ENCODE measurements at regions not wholly inside any gene's neighbourhood (a gene's known extent, or its start where the extent isn't known, plus 50 kb on each side); places are given as distances from the start of the nearest gene placed in this dataset.

DNA sequence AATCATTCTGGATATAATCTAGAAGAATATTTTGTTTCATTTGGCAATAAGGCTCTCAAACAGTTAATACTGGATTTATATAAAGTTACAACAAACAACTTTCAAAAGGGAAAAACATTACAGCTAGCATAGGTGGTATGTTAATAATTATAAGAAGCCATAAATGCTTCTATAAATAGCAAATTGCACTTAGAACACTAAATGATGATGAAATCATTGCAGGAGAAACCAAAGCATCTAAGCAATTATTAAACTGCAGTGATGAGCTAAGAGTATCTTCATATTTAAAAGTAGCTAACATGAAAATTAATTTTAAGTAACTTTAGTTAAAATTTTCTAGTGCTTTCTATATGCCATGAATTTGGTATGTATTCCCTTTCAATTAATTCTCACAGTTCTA lies 189.5 kb downstream of the CENPC start:
- Mint-ChIP-seq H3K36me3 (ENCODE audit: insufficient read depth, unreplicated experiment) (no peaks in the 10 kb centered on the region), H3K27me3 (ENCODE audit: insufficient read depth, unreplicated experiment) (no peaks in the 10 kb centered on the region), H3K27ac (ENCODE audit: low read depth, unreplicated experiment) (no peak overlapping the region), H3K4me3 (ENCODE audit: unreplicated experiment) (no peak overlapping the region), H3K9me3 (ENCODE audit: unreplicated experiment) (no peaks in the 10 kb centered on the region), H3K4me1 (ENCODE audit: insufficient read depth, unreplicated experiment) (no peaks in the 10 kb centered on the region)
- TF ChIP-seq, protein P1, sequence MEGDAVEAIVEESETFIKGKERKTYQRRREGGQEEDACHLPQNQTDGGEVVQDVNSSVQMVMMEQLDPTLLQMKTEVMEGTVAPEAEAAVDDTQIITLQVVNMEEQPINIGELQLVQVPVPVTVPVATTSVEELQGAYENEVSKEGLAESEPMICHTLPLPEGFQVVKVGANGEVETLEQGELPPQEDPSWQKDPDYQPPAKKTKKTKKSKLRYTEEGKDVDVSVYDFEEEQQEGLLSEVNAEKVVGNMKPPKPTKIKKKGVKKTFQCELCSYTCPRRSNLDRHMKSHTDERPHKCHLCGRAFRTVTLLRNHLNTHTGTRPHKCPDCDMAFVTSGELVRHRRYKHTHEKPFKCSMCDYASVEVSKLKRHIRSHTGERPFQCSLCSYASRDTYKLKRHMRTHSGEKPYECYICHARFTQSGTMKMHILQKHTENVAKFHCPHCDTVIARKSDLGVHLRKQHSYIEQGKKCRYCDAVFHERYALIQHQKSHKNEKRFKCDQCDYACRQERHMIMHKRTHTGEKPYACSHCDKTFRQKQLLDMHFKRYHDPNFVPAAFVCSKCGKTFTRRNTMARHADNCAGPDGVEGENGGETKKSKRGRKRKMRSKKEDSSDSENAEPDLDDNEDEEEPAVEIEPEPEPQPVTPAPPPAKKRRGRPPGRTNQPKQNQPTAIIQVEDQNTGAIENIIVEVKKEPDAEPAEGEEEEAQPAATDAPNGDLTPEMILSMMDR (IDR thresholded peaks at IDR 0.05; ENCODE audit: unreplicated experiment): no peak
- DNase-seq (ENCODE audit: unreplicated experiment): no peak
- no TSS peak for BruUV-seq (replicated peaks)
- ChIA-PET CTCF (no interaction called here), POLR2A (no interaction called here)
- intact Hi-C loops (cut with micrococcal nuclease): no loop called here

DNA sequence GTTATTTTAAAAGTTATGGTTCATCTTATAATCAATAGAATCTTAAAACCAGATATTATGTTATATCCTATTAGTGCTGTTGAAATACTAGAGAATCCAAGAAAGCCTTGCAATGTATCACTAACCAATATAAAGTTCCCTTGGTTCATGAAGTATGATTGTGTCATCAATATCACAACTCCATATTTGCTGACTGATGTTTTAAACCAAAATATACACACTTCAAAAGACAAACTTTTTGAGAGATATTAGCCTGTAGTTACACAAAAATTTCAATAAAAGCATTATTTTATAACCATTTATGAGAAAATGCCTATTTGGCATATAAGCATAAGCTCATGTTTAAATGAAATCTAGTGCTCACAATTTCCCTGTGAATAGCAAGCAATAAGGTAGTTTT lies 198.6 kb downstream of the CENPC start:
- H3K9me3 Mint-ChIP-seq (ENCODE audit: unreplicated experiment): no peaks in the 10 kb centered on the region
- H3K27me3 Mint-ChIP-seq (ENCODE audit: insufficient read depth, unreplicated experiment): no peaks in the 10 kb centered on the region
- POLR2A ChIA-PET: interaction anchor here (0.7 kb wide), 2 partner anchors 201 to 823 kb away, joined by 3 read pairs; no protein-coding TSS in a partner anchor
- no peak overlapping the region for H3K27ac Mint-ChIP-seq (ENCODE audit: low read depth, unreplicated experiment)
- intact Hi-C loops (cut with micrococcal nuclease): no loop called here
- no peak overlapping the region for H3K4me3 Mint-ChIP-seq (ENCODE audit: unreplicated experiment)
- TF ChIP-seq, protein P1 (IDR thresholded peaks at IDR 0.05; ENCODE audit: unreplicated experiment): no peak
- CTCF ChIA-PET: interaction anchor here (0.6 to 1.3 kb wide), 2 partner anchors 19 to 1597 kb away, joined by 3 to 5 read pairs; no protein-coding TSS in a partner anchor
- H3K4me1 Mint-ChIP-seq (ENCODE audit: insufficient read depth, unreplicated experiment): no peaks in the 10 kb centered on the region
- no TSS peak for BruUV-seq (replicated peaks)
- DNase-seq (ENCODE audit: unreplicated experiment): no peak
- H3K36me3 Mint-ChIP-seq (ENCODE audit: insufficient read depth, unreplicated experiment): no peaks in the 10 kb centered on the region

DNA sequence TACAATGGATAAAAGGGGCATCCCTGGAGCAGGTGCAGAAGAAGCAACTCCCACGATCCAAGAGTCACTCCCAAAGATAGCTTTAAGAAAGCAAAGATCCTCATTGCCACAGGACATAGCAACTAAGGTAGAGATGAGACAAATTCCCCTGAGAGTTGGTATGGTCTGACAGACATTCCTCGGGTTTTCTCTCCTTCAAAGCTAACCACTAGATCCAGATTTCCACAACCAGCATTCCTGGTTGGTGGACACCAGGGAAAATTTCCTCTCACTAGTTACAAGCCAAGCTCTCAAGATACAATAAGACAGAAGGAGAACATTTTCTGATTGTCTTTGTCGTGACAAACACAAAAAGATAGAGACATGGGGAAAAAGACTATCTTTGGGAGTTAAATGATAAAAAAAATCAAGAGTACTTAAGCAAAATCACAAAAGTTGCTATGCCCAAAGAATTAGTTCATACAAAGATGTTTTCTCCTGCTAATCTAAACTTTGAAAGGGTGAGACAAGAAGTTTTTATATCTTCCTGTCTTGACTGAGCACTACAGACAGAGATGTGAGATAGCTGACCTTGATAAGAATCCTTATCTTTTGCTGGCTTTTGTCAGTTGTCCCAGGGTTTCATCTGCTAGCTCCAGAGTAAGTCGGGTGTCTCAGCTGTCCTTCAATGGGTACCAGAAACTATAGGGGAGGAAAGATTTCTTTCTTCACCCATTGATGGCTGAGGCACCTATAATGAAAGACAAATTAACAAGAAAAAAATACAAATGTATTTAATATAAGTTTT lies 200.5 kb downstream of the CENPC start:
- H3K4me1 Mint-ChIP-seq (ENCODE audit: insufficient read depth, unreplicated experiment): no peaks in the 10 kb centered on the region
- H3K27me3 Mint-ChIP-seq (ENCODE audit: insufficient read depth, unreplicated experiment): no peaks in the 10 kb centered on the region
- no TSS peak for BruUV-seq (replicated peaks)
- DNase-seq (ENCODE audit: unreplicated experiment): no peak
- H3K27ac Mint-ChIP-seq (ENCODE audit: low read depth, unreplicated experiment): no peak overlapping the region
- ChIA-PET POLR2A (no interaction called here), CTCF (interaction anchor here (0.6 kb wide), 1 partner anchor 1991 kb away, joined by 5 read pairs; no protein-coding TSS in a partner anchor)
- H3K9me3 Mint-ChIP-seq (ENCODE audit: unreplicated experiment): no peaks in the 10 kb centered on the region
- TF ChIP-seq, protein P1 (IDR thresholded peaks at IDR 0.05; ENCODE audit: unreplicated experiment): no peak
- intact Hi-C loops (cut with micrococcal nuclease): no loop called here
- H3K4me3 Mint-ChIP-seq (ENCODE audit: unreplicated experiment): no peak overlapping the region
- H3K36me3 Mint-ChIP-seq (ENCODE audit: insufficient read depth, unreplicated experiment): no peaks in the 10 kb centered on the region

DNA sequence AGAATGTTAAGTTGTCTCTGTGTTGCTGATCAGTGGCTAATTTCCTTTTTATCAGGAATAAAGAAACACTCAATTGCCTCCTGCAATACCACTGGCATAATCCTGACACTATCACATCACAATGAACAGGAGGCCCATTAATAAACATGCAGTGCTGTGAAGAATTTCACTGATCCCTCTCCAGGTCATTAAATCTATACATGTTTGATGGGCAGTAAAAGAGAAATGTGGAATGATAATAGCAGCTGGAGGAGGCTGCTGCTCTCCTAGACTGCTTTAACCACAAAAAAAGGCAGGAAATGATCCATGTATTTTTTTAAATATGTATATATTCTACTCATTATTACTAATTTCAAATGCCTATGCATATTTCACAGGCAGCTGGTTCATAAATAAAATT lies 202.1 kb downstream of the CENPC start:
- H3K9me3 Mint-ChIP-seq (ENCODE audit: unreplicated experiment): no peaks in the 10 kb centered on the region
- no TSS peak for BruUV-seq (replicated peaks)
- TF ChIP-seq, protein P1 (IDR thresholded peaks at IDR 0.05; ENCODE audit: unreplicated experiment): no peak
- H3K4me1 Mint-ChIP-seq (ENCODE audit: insufficient read depth, unreplicated experiment): no peaks in the 10 kb centered on the region
- no peak overlapping the region for H3K27ac Mint-ChIP-seq (ENCODE audit: low read depth, unreplicated experiment)
- no peaks in the 10 kb centered on the region for H3K27me3 Mint-ChIP-seq (ENCODE audit: insufficient read depth, unreplicated experiment)
- intact Hi-C loops (cut with micrococcal nuclease): no loop called here
- H3K4me3 Mint-ChIP-seq (ENCODE audit: unreplicated experiment): no peak overlapping the region
- CTCF ChIA-PET: no interaction called here
- DNase-seq (ENCODE audit: unreplicated experiment): no peak
- no peaks in the 10 kb centered on the region for H3K36me3 Mint-ChIP-seq (ENCODE audit: insufficient read depth, unreplicated experiment)
- POLR2A ChIA-PET: no interaction called here
